ENCODE measurements at regions not wholly inside any gene's neighbourhood (a gene's known extent, or its start where the extent isn't known, plus 50 kb on each side); places are given as distances from the start of the nearest gene placed in this dataset.

GRCh38 chr21:43322311-43322710, 104.6 kb downstream of the SIK1 start:
- TF ChIP-seq CTCF (IDR thresholded peaks at IDR 0.05; ENCODE audit: insufficient read depth, low read length), result no peak
- TF ChIP-seq REST (IDR thresholded peaks at IDR 0.05; ENCODE audit: insufficient replicate concordance, low read depth), result no peak
